GM18867 (cell line): ENCODE measurements at regions not wholly inside any gene's neighbourhood (a gene's known extent, or its start where the extent isn't known, plus 50 kb on each side); places are given as distances from the start of the nearest gene placed in this dataset.

ENCODE experiments used
- ATAC-seq: cut with Tn5 transposase; IDR thresholded peaks from one replicate; pipeline ENCODE4 v1.9.1; 2021; ENCODE audit warnings: mild to moderate bottlenecking, moderate library complexity; ENCODE audit not compliant: unreplicated experiment

- no peak for ATAC-seq
These were observed 1778.9 kb upstream of the SEL1L start for GRCh38 chr14:83312511-83312910.

GRCh38 chr14:83314764-83315163 is 1781.1 kb upstream of the SEL1L start:
- no peak for ATAC-seq

GRCh38 chr14:83316356-83316755 is 1782.7 kb upstream of the SEL1L start:
- no peak for ATAC-seq

- no peak for ATAC-seq
These were observed 1787.2 kb upstream of the SEL1L start for GRCh38 chr14:83320837-83321236.

- no peak for ATAC-seq
These were observed 1797.9 kb upstream of the SEL1L start for GRCh38 chr14:83331513-83331912.

GRCh38 chr14:83342590-83342989 is 1808.9 kb upstream of the SEL1L start:
- no peak for ATAC-seq

GRCh38 chr14:83347874-83348273 is 1814.2 kb upstream of the SEL1L start:
- ATAC-seq = no peak

- ATAC-seq = no peak
These were observed 1822.0 kb upstream of the SEL1L start for GRCh38 chr14:83355609-83356008.

- no peak for ATAC-seq
These were observed 1822.4 kb upstream of the SEL1L start for GRCh38 chr14:83356080-83356479.

- no peak for ATAC-seq
These were observed 1838.6 kb upstream of the SEL1L start for GRCh38 chr14:83372271-83372670.

- no peak for ATAC-seq
These were observed 1845.8 kb upstream of the SEL1L start for GRCh38 chr14:83379436-83379835.

- ATAC-seq = no peak
These were observed 1850.6 kb upstream of the SEL1L start for GRCh38 chr14:83384253-83384652.

GRCh38 chr14:83395321-83395720 is 1861.7 kb upstream of the SEL1L start:
- no peak for ATAC-seq

- no peak for ATAC-seq
These were observed 1882.8 kb upstream of the SEL1L start for GRCh38 chr14:83416476-83416875.

- ATAC-seq = no peak
These were observed 1885.8 kb upstream of the SEL1L start for GRCh38 chr14:83419420-83419819.

GRCh38 chr14:83421711-83422110 is 1888.1 kb upstream of the SEL1L start:
- ATAC-seq = no peak

- no peak for ATAC-seq
These were observed 1891.5 kb upstream of the SEL1L start for GRCh38 chr14:83425138-83425537.

- no peak for ATAC-seq
These were observed 1892.1 kb upstream of the SEL1L start for GRCh38 chr14:83425706-83426105.

- ATAC-seq = no peak
These were observed 1900.0 kb upstream of the SEL1L start for GRCh38 chr14:83433618-83434017.

- no peak for ATAC-seq
These were observed 1908.1 kb upstream of the SEL1L start for GRCh38 chr14:83441801-83442200.

GRCh38 chr14:83455561-83455960 is 1921.9 kb upstream of the SEL1L start:
- no peak for ATAC-seq

- ATAC-seq = no peak
These were observed 1927.9 kb upstream of the SEL1L start for GRCh38 chr14:83461521-83461920.

- ATAC-seq = no peak
These were observed 1929.1 kb upstream of the SEL1L start for GRCh38 chr14:83462759-83463158.
